ENCODE measurements at regions not wholly inside any gene's neighbourhood (a gene's known extent, or its start where the extent isn't known, plus 50 kb on each side); places are given as distances from the start of the nearest gene placed in this dataset.

- Histone ChIP-seq H3K27ac (ENCODE audit: low read depth in 1 of 2, low read length in 1 of 2) (no peak overlapping the region), H3K4me1 (ENCODE audit: control insufficient read depth in 5 of 5, insufficient read depth in 5 of 5, low read length in 5 of 5) (peaks cover 0 to 9% (median 0%) of the 10 kb centered on the region in 5 donors), H3K9ac (ENCODE audit: insufficient read depth in 1 of 2, low read length in 2 of 2) (no peak overlapping the region), H3K36me3 (ENCODE audit: control insufficient read depth in 4 of 4, insufficient read depth in 4 of 4, low read length in 4 of 4) (no peaks in the 10 kb centered on the region), H3K9me3 (ENCODE audit: control insufficient read depth in 4 of 4, insufficient read depth in 3 of 4, low read length in 3 of 4) (no peaks in the 10 kb centered on the region), H3K4me3 (no peak overlapping the region), H3K27me3 (ENCODE audit: control insufficient read depth in 3 of 3, insufficient read depth in 3 of 3, low read length in 2 of 3) (no peaks in the 10 kb centered on the region)
- TF ChIP-seq, protein P1, sequence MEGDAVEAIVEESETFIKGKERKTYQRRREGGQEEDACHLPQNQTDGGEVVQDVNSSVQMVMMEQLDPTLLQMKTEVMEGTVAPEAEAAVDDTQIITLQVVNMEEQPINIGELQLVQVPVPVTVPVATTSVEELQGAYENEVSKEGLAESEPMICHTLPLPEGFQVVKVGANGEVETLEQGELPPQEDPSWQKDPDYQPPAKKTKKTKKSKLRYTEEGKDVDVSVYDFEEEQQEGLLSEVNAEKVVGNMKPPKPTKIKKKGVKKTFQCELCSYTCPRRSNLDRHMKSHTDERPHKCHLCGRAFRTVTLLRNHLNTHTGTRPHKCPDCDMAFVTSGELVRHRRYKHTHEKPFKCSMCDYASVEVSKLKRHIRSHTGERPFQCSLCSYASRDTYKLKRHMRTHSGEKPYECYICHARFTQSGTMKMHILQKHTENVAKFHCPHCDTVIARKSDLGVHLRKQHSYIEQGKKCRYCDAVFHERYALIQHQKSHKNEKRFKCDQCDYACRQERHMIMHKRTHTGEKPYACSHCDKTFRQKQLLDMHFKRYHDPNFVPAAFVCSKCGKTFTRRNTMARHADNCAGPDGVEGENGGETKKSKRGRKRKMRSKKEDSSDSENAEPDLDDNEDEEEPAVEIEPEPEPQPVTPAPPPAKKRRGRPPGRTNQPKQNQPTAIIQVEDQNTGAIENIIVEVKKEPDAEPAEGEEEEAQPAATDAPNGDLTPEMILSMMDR (IDR thresholded peaks at IDR 0.05; ENCODE audit: control extremely low read depth, extremely low read depth): no peak
- DNase-seq: peak in 2 of 3 donors; percentile 31 to 35
- 51 to 79% methylated on average over 11 of the region's 11 CpGs for WGBS, 2 donors
- no peak for ATAC-seq (ENCODE audit: insufficient read depth, low FRiP score)
These were observed 63.8 kb downstream of the RTP5 start for GRCh38 chr2:241933179-241933911.

- Histone ChIP-seq H3K9ac (ENCODE audit: insufficient read depth in 1 of 2, low read length in 2 of 2) (no peak overlapping the region), H3K9me3 (ENCODE audit: control insufficient read depth in 4 of 4, insufficient read depth in 3 of 4, low read length in 3 of 4) (no peaks in the 10 kb centered on the region), H3K27ac (ENCODE audit: low read depth in 1 of 2, low read length in 1 of 2) (no peak overlapping the region), H3K27me3 (ENCODE audit: control insufficient read depth in 3 of 3, insufficient read depth in 3 of 3, low read length in 2 of 3) (no peaks in the 10 kb centered on the region), H3K4me1 (ENCODE audit: control insufficient read depth in 5 of 5, insufficient read depth in 5 of 5, low read length in 5 of 5) (peaks cover 0 to 9% (median 0%) of the 10 kb centered on the region in 5 donors), H3K4me3 (no peak overlapping the region), H3K36me3 (ENCODE audit: control insufficient read depth in 4 of 4, insufficient read depth in 4 of 4, low read length in 4 of 4) (no peaks in the 10 kb centered on the region)
- DNase-seq: no peak
- WGBS, 2 donors: 92 to 93% methylated on average over 1 of the region's 1 CpG
- TF ChIP-seq, protein P1 (IDR thresholded peaks at IDR 0.05; ENCODE audit: control extremely low read depth, extremely low read depth): no peak
- no peak for ATAC-seq (ENCODE audit: insufficient read depth, low FRiP score)
These were observed 65.8 kb downstream of the RTP5 start for GRCh38 chr2:241935314-241935713.

- Histone ChIP-seq H3K27ac (ENCODE audit: low read depth in 1 of 2, low read length in 1 of 2) (no peak overlapping the region), H3K4me1 (ENCODE audit: control insufficient read depth in 5 of 5, insufficient read depth in 5 of 5, low read length in 5 of 5) (peaks cover 0 to 9% (median 0%) of the 10 kb centered on the region in 5 donors), H3K36me3 (ENCODE audit: control insufficient read depth in 4 of 4, insufficient read depth in 4 of 4, low read length in 4 of 4) (no peaks in the 10 kb centered on the region), H3K27me3 (ENCODE audit: control insufficient read depth in 3 of 3, insufficient read depth in 3 of 3, low read length in 2 of 3) (no peaks in the 10 kb centered on the region), H3K9ac (ENCODE audit: insufficient read depth in 1 of 2, low read length in 2 of 2) (no peak overlapping the region), H3K4me3 (no peak overlapping the region), H3K9me3 (ENCODE audit: control insufficient read depth in 4 of 4, insufficient read depth in 3 of 4, low read length in 3 of 4) (no peaks in the 10 kb centered on the region)
- DNase-seq: no peak
- TF ChIP-seq, protein P1 (IDR thresholded peaks at IDR 0.05; ENCODE audit: control extremely low read depth, extremely low read depth): no peak
- ATAC-seq (ENCODE audit: insufficient read depth, low FRiP score): no peak
- WGBS, 2 donors: 81 to 89% methylated on average over 6 of the region's 6 CpGs
These were observed 66.2 kb downstream of the RTP5 start for GRCh38 chr2:241935774-241936173.

Data from lung (tissue), 11 donors.